A549 (cell line): ENCODE measurements at regions not wholly inside any gene's neighbourhood (a gene's known extent, or its start where the extent isn't known, plus 50 kb on each side); places are given as distances from the start of the nearest gene placed in this dataset.

Source experiments
- HDAC2 ChIP-seq: fragments of 200-600 bp; sonication (generic); IDR thresholded peaks from 2 replicates; pipeline ENCODE4 v1.6.1; 2016
- JUN ChIP-seq, 2 experiments: fragments of >200 bp; sonication (Bioruptor Twin); formaldehyde crosslinking; IDR thresholded peaks; 2 replicates in 1 of 2; 3 replicates in 1 of 2; pipeline ENCODE4 v1.6.1; 2016 to 2017
- MAFK ChIP-seq: fragments of 450-650 bp; IDR thresholded peaks from 2 replicates; pipeline ENCODE4 v1.6.1; 2014; ENCODE audit not compliant: partially characterized antibody
- POLR2A ChIP-seq: IDR thresholded peaks from 2 replicates; pipeline ENCODE4 v1.6.1; 2012; ENCODE audit warnings: mild to moderate bottlenecking, low read length
- RCOR1 ChIP-seq: fragments of 150-350 bp; IDR thresholded peaks from 2 replicates; pipeline ENCODE4 v1.6.1; 2014; ENCODE audit warnings: antibody characterized with exemption, low read length, low read depth
- SREBF2 ChIP-seq: fragments of 450-650 bp; IDR thresholded peaks from 2 replicates; pipeline ENCODE4 v1.6.1; 2014; ENCODE audit warnings: mild to moderate bottlenecking, moderate library complexity
- ZFP36 ChIP-seq: fragments of 450-650 bp; IDR thresholded peaks from 2 replicates; pipeline ENCODE4 v1.6.1; 2014; ENCODE audit warnings: borderline replicate concordance; ENCODE audit not compliant: partially characterized antibody
- TF ChIP-seq, protein P1 (sequence below): fragments of >200 bp; sonication (Bioruptor Twin); formaldehyde crosslinking; IDR thresholded peaks from 3 replicates; pipeline ENCODE4 v1.5.1; 2016

DNA sequence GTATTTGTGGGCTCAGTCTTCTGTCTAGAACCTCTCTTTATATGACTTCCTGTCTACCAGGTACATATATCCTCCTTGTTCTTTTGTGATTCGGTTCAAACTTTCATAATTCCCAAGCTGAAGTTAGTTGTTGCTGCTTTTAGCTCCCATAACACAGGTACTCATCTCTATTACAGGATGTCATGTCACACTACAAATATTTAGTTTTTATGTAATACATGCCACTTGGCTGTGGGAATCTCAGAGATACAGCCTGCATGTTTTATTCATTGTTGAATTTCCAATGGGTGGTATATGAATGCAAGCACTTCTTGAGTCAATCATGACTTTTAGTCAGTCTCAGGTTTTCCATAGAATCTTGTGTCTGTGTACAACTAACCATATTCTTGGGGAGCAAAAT is 122.7 kb downstream of the SINHCAF start:
- TF ChIP-seq RCOR1 = no peak
- TF ChIP-seq, protein P1, sequence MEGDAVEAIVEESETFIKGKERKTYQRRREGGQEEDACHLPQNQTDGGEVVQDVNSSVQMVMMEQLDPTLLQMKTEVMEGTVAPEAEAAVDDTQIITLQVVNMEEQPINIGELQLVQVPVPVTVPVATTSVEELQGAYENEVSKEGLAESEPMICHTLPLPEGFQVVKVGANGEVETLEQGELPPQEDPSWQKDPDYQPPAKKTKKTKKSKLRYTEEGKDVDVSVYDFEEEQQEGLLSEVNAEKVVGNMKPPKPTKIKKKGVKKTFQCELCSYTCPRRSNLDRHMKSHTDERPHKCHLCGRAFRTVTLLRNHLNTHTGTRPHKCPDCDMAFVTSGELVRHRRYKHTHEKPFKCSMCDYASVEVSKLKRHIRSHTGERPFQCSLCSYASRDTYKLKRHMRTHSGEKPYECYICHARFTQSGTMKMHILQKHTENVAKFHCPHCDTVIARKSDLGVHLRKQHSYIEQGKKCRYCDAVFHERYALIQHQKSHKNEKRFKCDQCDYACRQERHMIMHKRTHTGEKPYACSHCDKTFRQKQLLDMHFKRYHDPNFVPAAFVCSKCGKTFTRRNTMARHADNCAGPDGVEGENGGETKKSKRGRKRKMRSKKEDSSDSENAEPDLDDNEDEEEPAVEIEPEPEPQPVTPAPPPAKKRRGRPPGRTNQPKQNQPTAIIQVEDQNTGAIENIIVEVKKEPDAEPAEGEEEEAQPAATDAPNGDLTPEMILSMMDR = no peak
- TF ChIP-seq JUN (IDR thresholded peaks at IDR 0.05) = no peak
- no peak for TF ChIP-seq SREBF2
- no peak for TF ChIP-seq HDAC2
- TF ChIP-seq MAFK = no peak
- TF ChIP-seq POLR2A = no peak
- no peak for TF ChIP-seq ZFP36
